HG02884 (cell line): ENCODE measurements at regions not wholly inside any gene's neighbourhood (a gene's known extent, or its start where the extent isn't known, plus 50 kb on each side); places are given as distances from the start of the nearest gene placed in this dataset.
"Not testable (repeated sequence)": the region's sequence is repeated elsewhere in the genome, so short reads cannot be mapped to it uniquely, and the experiment has no call there.

Source experiments
- ATAC-seq: cut with Tn5 transposase; IDR thresholded peaks from one replicate; pipeline ENCODE4 v1.9.1; 2021; ENCODE audit warnings: mild to moderate bottlenecking, moderate library complexity; ENCODE audit not compliant: unreplicated experiment

- no peak for ATAC-seq
Observed at GRCh38 chr18:41899535-41899934, 55.5 kb upstream of the PIK3C3 start.

GRCh38 chr18:41893432-41893831 is 61.6 kb upstream of the PIK3C3 start:
- no peak for ATAC-seq

- ATAC-seq: no peak
Observed at GRCh38 chr18:41887100-41887499, 67.9 kb upstream of the PIK3C3 start.

GRCh38 chr18:41886126-41886807 is 68.8 kb upstream of the PIK3C3 start:
- no peak for ATAC-seq

GRCh38 chr18:41881285-41881684 is 73.7 kb upstream of the PIK3C3 start:
- ATAC-seq: no peak

GRCh38 chr18:41879256-41879655 is 75.8 kb upstream of the PIK3C3 start:
- no peak for ATAC-seq

GRCh38 chr18:41875094-41875780 is 79.8 kb upstream of the PIK3C3 start:
- no peak for ATAC-seq

GRCh38 chr18:41873730-41874129 is 81.3 kb upstream of the PIK3C3 start:
- no peak for ATAC-seq

GRCh38 chr18:41872206-41872605 is 82.8 kb upstream of the PIK3C3 start:
- ATAC-seq: no peak

- ATAC-seq: no peak
Observed at GRCh38 chr18:41871229-41872000, 83.6 kb upstream of the PIK3C3 start.

- no peak for ATAC-seq
Observed at GRCh38 chr18:41870817-41871216, 84.2 kb upstream of the PIK3C3 start.

- ATAC-seq: no peak
Observed at GRCh38 chr18:41870191-41870590, 84.8 kb upstream of the PIK3C3 start.

GRCh38 chr18:41865796-41866195 is 89.2 kb upstream of the PIK3C3 start:
- ATAC-seq: not testable (repeated sequence)

GRCh38 chr18:41864216-41864615 is 90.8 kb upstream of the PIK3C3 start:
- no peak for ATAC-seq

GRCh38 chr18:41862921-41863320 is 92.1 kb upstream of the PIK3C3 start:
- no peak for ATAC-seq

- ATAC-seq: no peak
Observed at GRCh38 chr18:41860987-41861386, 94.0 kb upstream of the PIK3C3 start.

GRCh38 chr18:41858761-41859555 is 96.1 kb upstream of the PIK3C3 start:
- no peak for ATAC-seq

GRCh38 chr18:41853280-41853679 is 101.8 kb upstream of the PIK3C3 start:
- ATAC-seq: no peak

- ATAC-seq: no peak
Observed at GRCh38 chr18:41850781-41851180, 104.3 kb upstream of the PIK3C3 start.

GRCh38 chr18:41849632-41850031 is 105.4 kb upstream of the PIK3C3 start:
- ATAC-seq: no peak

- ATAC-seq: no peak
Observed at GRCh38 chr18:41845563-41845962, 109.5 kb upstream of the PIK3C3 start.
